ENCODE measurements at regions not wholly inside any gene's neighbourhood (a gene's known extent, or its start where the extent isn't known, plus 50 kb on each side); places are given as distances from the start of the nearest gene placed in this dataset.

- H3K9ac ChIP-seq (ENCODE audit: low read length), result no peak overlapping the region
- intact Hi-C loops (cut with micrococcal nuclease), result no loop called here
- no peaks in the 10 kb centered on the region for H3K4me1 Mint-ChIP-seq
- H3K9me3 Mint-ChIP-seq (ENCODE audit: insufficient read depth), result no peaks in the 10 kb centered on the region
- POLR2A ChIA-PET, result no interaction called here
- no peak overlapping the region for H3K4me2 ChIP-seq (replicated peaks; ENCODE audit: low read depth, low read length, poor library complexity, severe bottlenecking)
- H3K9me3 ChIP-seq (ENCODE audit: control extremely low read depth in 1 of 3, control insufficient read depth in 2 of 3, insufficient read depth in 1 of 3, low read length in 2 of 3), result no peaks in the 10 kb centered on the region
- H3K4me3 ChIP-seq (ENCODE audit: control extremely low read depth in 1 of 5, extremely low read depth in 1 of 5, insufficient read depth in 1 of 5, low read depth in 2 of 5, low read length in 4 of 5), result no peak overlapping the region
- H2AFZ ChIP-seq (ENCODE audit: insufficient read depth, low read depth, low read length, poor library complexity, severe bottlenecking), result no peak overlapping the region
- no peaks in the 10 kb centered on the region for H4K20me1 ChIP-seq (ENCODE audit: control insufficient read depth, insufficient read depth, low read length, poor library complexity, severe bottlenecking)
- no CpG with 5 or more reads among the region's 3 CpGs for WGBS (ENCODE audit: insufficient coverage)
- H3K4me1 ChIP-seq (ENCODE audit: control insufficient read depth in 2 of 2, insufficient read depth in 2 of 2, low read length in 2 of 2), result no peaks in the 10 kb centered on the region
- no peaks in the 10 kb centered on the region for H3K36me3 ChIP-seq (replicated peaks in 1 of 2; ENCODE audit: control extremely low read depth in 1 of 2, control insufficient read depth in 1 of 2, extremely low read depth in 1 of 2, insufficient read depth in 2 of 2, low read length in 1 of 2)
- no peak for DNase-seq
- H3K27me3 ChIP-seq (replicated peaks in 1 of 4; ENCODE audit: control extremely low read depth in 1 of 4, control insufficient read depth in 3 of 4, insufficient read depth in 4 of 4, low read length in 3 of 4), result no peaks in the 10 kb centered on the region
- TF ChIP-seq, protein P1, sequence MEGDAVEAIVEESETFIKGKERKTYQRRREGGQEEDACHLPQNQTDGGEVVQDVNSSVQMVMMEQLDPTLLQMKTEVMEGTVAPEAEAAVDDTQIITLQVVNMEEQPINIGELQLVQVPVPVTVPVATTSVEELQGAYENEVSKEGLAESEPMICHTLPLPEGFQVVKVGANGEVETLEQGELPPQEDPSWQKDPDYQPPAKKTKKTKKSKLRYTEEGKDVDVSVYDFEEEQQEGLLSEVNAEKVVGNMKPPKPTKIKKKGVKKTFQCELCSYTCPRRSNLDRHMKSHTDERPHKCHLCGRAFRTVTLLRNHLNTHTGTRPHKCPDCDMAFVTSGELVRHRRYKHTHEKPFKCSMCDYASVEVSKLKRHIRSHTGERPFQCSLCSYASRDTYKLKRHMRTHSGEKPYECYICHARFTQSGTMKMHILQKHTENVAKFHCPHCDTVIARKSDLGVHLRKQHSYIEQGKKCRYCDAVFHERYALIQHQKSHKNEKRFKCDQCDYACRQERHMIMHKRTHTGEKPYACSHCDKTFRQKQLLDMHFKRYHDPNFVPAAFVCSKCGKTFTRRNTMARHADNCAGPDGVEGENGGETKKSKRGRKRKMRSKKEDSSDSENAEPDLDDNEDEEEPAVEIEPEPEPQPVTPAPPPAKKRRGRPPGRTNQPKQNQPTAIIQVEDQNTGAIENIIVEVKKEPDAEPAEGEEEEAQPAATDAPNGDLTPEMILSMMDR (IDR thresholded peaks at IDR 0.05), result no peak
- no peak for TF ChIP-seq EZH2 (IDR thresholded peaks at IDR 0.05; ENCODE audit: borderline replicate concordance, insufficient read depth, low read depth, low read length, poor library complexity, severe bottlenecking)
- no peaks in the 10 kb centered on the region for H3K79me2 ChIP-seq (ENCODE audit: control insufficient read depth, insufficient read depth, low read length)
- H3K4me3 Mint-ChIP-seq, result no peak overlapping the region
- no peak overlapping the region for H3K27ac ChIP-seq (ENCODE audit: low read length in 2 of 2)
- H3K27me3 Mint-ChIP-seq, result peaks cover 3% of the 10 kb centered on the region
- H3K27ac Mint-ChIP-seq, result no peak overlapping the region
- CTCF ChIA-PET, result no interaction called here
- ATAC-seq (ENCODE audit: low read depth), result no peak
These were observed 257.4 kb downstream of the SQOR start for GRCh38 chr15:45892182-45892581.

DNA sequence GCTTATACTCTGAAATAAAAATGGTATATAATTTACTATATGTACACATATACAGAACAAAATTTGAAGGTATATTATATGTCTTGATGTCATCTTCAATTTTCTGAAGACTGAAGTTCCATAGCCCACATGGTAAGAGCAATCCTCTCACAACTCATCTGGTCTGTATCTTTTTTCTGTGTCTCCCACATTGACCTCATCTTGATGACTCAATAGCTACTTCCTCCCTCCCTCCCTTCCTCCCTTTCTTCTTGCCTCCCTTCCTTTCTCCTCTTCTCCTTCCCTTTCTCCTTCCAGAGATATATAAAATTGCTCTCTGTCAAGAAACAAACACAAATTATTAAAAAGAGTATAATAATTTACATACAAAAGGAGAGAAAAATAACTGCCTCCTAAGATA, 268.5 kb downstream of the SQOR start:
- Mint-ChIP-seq H3K4me3 (no peak overlapping the region), H3K9me3 (ENCODE audit: insufficient read depth) (no peaks in the 10 kb centered on the region), H3K27ac (no peak overlapping the region), H3K27me3 (peaks cover 4% of the 10 kb centered on the region), H3K4me1 (no peaks in the 10 kb centered on the region)
- Histone ChIP-seq H3K9ac (ENCODE audit: low read length) (no peak overlapping the region), H3K27ac (ENCODE audit: low read length in 2 of 2) (no peak overlapping the region), H3K4me1 (ENCODE audit: control insufficient read depth in 2 of 2, insufficient read depth in 2 of 2, low read length in 2 of 2) (no peaks in the 10 kb centered on the region), H3K79me2 (ENCODE audit: control insufficient read depth, insufficient read depth, low read length) (no peaks in the 10 kb centered on the region), H3K4me2 (replicated peaks; ENCODE audit: low read depth, low read length, poor library complexity, severe bottlenecking) (no peak overlapping the region), H3K9me3 (ENCODE audit: control extremely low read depth in 1 of 3, control insufficient read depth in 2 of 3, insufficient read depth in 1 of 3, low read length in 2 of 3) (peaks cover 0 to 4% (median 1%) of the 10 kb centered on the region in 3 donors), H3K27me3 (replicated peaks in 1 of 4; ENCODE audit: control extremely low read depth in 1 of 4, control insufficient read depth in 3 of 4, insufficient read depth in 4 of 4, low read length in 3 of 4) (no peaks in the 10 kb centered on the region), H2AFZ (ENCODE audit: insufficient read depth, low read depth, low read length, poor library complexity, severe bottlenecking) (no peak overlapping the region), H3K4me3 (ENCODE audit: control extremely low read depth in 1 of 5, extremely low read depth in 1 of 5, insufficient read depth in 1 of 5, low read depth in 2 of 5, low read length in 4 of 5) (no peak overlapping the region), H4K20me1 (ENCODE audit: control insufficient read depth, insufficient read depth, low read length, poor library complexity, severe bottlenecking) (no peaks in the 10 kb centered on the region), H3K36me3 (replicated peaks in 1 of 2; ENCODE audit: control extremely low read depth in 1 of 2, control insufficient read depth in 1 of 2, extremely low read depth in 1 of 2, insufficient read depth in 2 of 2, low read length in 1 of 2) (no peaks in the 10 kb centered on the region)
- TF ChIP-seq, protein P1 (IDR thresholded peaks at IDR 0.05), result no peak
- no peak for TF ChIP-seq EZH2 (IDR thresholded peaks at IDR 0.05; ENCODE audit: borderline replicate concordance, insufficient read depth, low read depth, low read length, poor library complexity, severe bottlenecking)
- ATAC-seq (ENCODE audit: low read depth) (no peak), DNase-seq (no peak)
- intact Hi-C loops (cut with micrococcal nuclease), result no loop called here
- POLR2A ChIA-PET, result no interaction called here
- CTCF ChIA-PET, result interaction anchor here (0.6 kb wide), 1 partner anchor 14 kb away, joined by 4 read pairs; no protein-coding TSS in a partner anchor

All from B cell (primary cell).